GM23338 (cell line): ENCODE measurements at regions not wholly inside any gene's neighbourhood (a gene's known extent, or its start where the extent isn't known, plus 50 kb on each side); places are given as distances from the start of the nearest gene placed in this dataset.

Source experiments
- ATAC-seq: fragments of 200-7000 bp; cut with Tn5 transposase; 3 replicates; pipeline ENCODE4 v1.9.1; 2020
- DNase-seq: peaks from one replicate; pipeline ENCODE4 v3.0.0-alpha.2; 2015; ENCODE audit warnings: low spot score
- H2AFZ ChIP-seq: fragments of 200-600 bp; sonication (generic); 2 replicates; pipeline ENCODE4 v1.8.0; 2016; ENCODE audit warnings: antibody characterized with exemption, mild to moderate bottlenecking, moderate library complexity
- H3F3A ChIP-seq: fragments of 200-600 bp; sonication (generic); replicated peaks from 2 replicates; pipeline ENCODE4 v1.8.0; 2017; ENCODE audit warnings: antibody characterized with exemption, mixed run types, low read depth
- H3K27ac ChIP-seq: fragments of 200-600 bp; sonication (generic); 2 replicates; pipeline ENCODE4 v1.6.1; 2016; ENCODE audit warnings: low read depth
- H3K27me3 ChIP-seq: fragments of 200-600 bp; sonication (generic); 2 replicates; pipeline ENCODE4 v1.8.0; 2016; ENCODE audit warnings: mild to moderate bottlenecking, mixed run types, moderate library complexity; ENCODE audit not compliant: insufficient read depth
- H3K36me3 ChIP-seq: fragments of 200-600 bp; sonication (generic); 2 replicates; pipeline ENCODE4 v1.8.0; 2016; ENCODE audit warnings: mild to moderate bottlenecking; ENCODE audit not compliant: insufficient read depth
- H3K4me1 ChIP-seq: fragments of 200-600 bp; sonication (generic); 2 replicates; pipeline ENCODE4 v1.8.0; 2016; ENCODE audit warnings: mild to moderate bottlenecking, moderate library complexity; ENCODE audit not compliant: insufficient read depth
- H3K4me2 ChIP-seq: fragments of 200-600 bp; sonication (generic); 2 replicates; pipeline ENCODE4 v1.7.1; 2017; ENCODE audit warnings: mixed run types
- H3K4me3 ChIP-seq: fragments of 200-600 bp; sonication (generic); 2 replicates; pipeline ENCODE4 v1.6.1; 2016; ENCODE audit warnings: mixed run types
- H3K79me2 ChIP-seq: fragments of 200-600 bp; sonication (generic); replicated peaks from 2 replicates; pipeline ENCODE4 v1.8.0; 2017; ENCODE audit warnings: mild to moderate bottlenecking; ENCODE audit not compliant: insufficient read depth
- H3K9me2 ChIP-seq: fragments of 200-600 bp; sonication (generic); 2 replicates; pipeline ENCODE4 v1.8.0; 2017; ENCODE audit not compliant: insufficient read depth
- H4K20me1 ChIP-seq: fragments of 200-600 bp; sonication (generic); replicated peaks from 2 replicates; pipeline ENCODE4 v1.8.0; 2017; ENCODE audit warnings: mild to moderate bottlenecking; ENCODE audit not compliant: insufficient read depth
- H3K27ac Mint-ChIP-seq: 2 replicates; pipeline ENCODE4 v1.8.0; 2020; ENCODE audit warnings: inconsistent platforms, mild to moderate bottlenecking, moderate library complexity, mixed read lengths
- H3K27me3 Mint-ChIP-seq: 3 replicates; pipeline ENCODE4 v1.8.0; 2022; ENCODE audit warnings: low read depth, mild to moderate bottlenecking, moderate library complexity, mixed read lengths, inconsistent platforms; ENCODE audit not compliant: insufficient read depth, poor library complexity
- H3K36me3 Mint-ChIP-seq: 3 replicates; pipeline ENCODE4 v1.8.0; 2021; ENCODE audit warnings: low read depth, mild to moderate bottlenecking, inconsistent platforms, moderate library complexity, mixed read lengths
- H3K4me1 Mint-ChIP-seq: 3 replicates; pipeline ENCODE4 v1.8.0; 2020; ENCODE audit warnings: mild to moderate bottlenecking, inconsistent platforms, mixed read lengths
- H3K4me3 Mint-ChIP-seq: 3 replicates; pipeline ENCODE4 v1.8.0; 2021; ENCODE audit warnings: moderate library complexity, mild to moderate bottlenecking, inconsistent platforms, mixed read lengths
- H3K9me3 Mint-ChIP-seq: 3 replicates; pipeline ENCODE4 v1.8.0; 2020; ENCODE audit warnings: moderate library complexity, mild to moderate bottlenecking, inconsistent platforms, mixed read lengths
- CREB1 ChIP-seq: fragments of 250-450 bp; sonication (Bioruptor Pico); IDR thresholded peaks from 2 replicates; pipeline ENCODE4 v1.5.0; 2020; ENCODE audit warnings: low read depth, mild to moderate bottlenecking, moderate library complexity
- ETS1 ChIP-seq: IDR thresholded peaks from 2 replicates; pipeline ENCODE4 v1.6.1; 2016; ENCODE audit warnings: antibody characterized with exemption
- EZH2phosphoT487 ChIP-seq: fragments of 200-600 bp; sonication (generic); IDR thresholded peaks from one replicate; pipeline ENCODE4 v1.8.1; 2018; ENCODE audit warnings: antibody characterized with exemption; ENCODE audit not compliant: unreplicated experiment
- JUNB ChIP-seq: IDR thresholded peaks from one replicate; pipeline ENCODE4 v1.6.1; 2016; ENCODE audit warnings: antibody characterized with exemption; ENCODE audit not compliant: unreplicated experiment
- NANOG ChIP-seq: IDR thresholded peaks from 2 replicates; pipeline ENCODE4 v1.6.1; 2016; ENCODE audit warnings: antibody characterized with exemption, borderline replicate concordance
- POLR2AphosphoS5 ChIP-seq: IDR thresholded peaks from 2 replicates; pipeline ENCODE4 v1.6.1; 2016; ENCODE audit warnings: antibody characterized with exemption, low read depth
- ZNF114 ChIP-seq: fragments of 250-450 bp; sonication (Bioruptor Pico); IDR thresholded peaks from 2 replicates; pipeline ENCODE4 v1.5.0; 2020; ENCODE audit warnings: mild to moderate bottlenecking, moderate library complexity
- ZNF331 ChIP-seq: fragments of 250-450 bp; sonication (Bioruptor Pico); IDR thresholded peaks from 2 replicates; pipeline ENCODE4 v1.5.0; 2020; ENCODE audit warnings: low read depth, mild to moderate bottlenecking, moderate library complexity
- TF ChIP-seq, protein P1 (sequence below): fragments of 250-450 bp; sonication (Bioruptor Pico); IDR thresholded peaks from 2 replicates; pipeline ENCODE4 v1.5.0; 2020; ENCODE audit warnings: mild to moderate bottlenecking, moderate library complexity
- TF ChIP-seq, protein P2 (sequence below), 2 experiments: fragments of 200-600 bp in 1 of 2; sonication (generic) in 1 of 2; conservative IDR thresholded peaks; 2 replicates each; pipeline versions ENCODE4 v1.5.1 to v1.6.1; 2016 to 2017; ENCODE audit warnings: antibody characterized with exemption in 2 of 2, low read depth in 2 of 2, mild to moderate bottlenecking in 2 of 2, moderate library complexity in 1 of 2

DNA sequence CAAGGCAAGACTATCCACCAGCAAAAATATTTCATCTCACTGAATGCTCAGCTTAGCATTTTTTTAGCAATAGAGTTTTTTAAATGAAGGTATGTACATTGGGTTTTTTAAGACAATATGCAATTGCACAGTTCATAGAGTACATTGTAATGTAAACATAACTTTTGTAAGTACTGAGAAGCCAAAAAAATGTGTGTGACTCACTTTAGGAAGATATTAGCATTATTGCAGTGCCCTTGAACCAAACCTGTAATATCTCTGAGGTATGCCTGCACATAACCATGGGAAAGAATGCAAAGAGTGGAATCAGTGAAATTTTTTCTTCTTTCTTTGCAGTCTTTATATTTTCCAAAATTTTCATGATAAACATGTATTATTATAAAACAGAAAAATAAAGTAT, 1533.3 kb upstream of the WWC1 start (continued):
- TF ChIP-seq, protein P1, sequence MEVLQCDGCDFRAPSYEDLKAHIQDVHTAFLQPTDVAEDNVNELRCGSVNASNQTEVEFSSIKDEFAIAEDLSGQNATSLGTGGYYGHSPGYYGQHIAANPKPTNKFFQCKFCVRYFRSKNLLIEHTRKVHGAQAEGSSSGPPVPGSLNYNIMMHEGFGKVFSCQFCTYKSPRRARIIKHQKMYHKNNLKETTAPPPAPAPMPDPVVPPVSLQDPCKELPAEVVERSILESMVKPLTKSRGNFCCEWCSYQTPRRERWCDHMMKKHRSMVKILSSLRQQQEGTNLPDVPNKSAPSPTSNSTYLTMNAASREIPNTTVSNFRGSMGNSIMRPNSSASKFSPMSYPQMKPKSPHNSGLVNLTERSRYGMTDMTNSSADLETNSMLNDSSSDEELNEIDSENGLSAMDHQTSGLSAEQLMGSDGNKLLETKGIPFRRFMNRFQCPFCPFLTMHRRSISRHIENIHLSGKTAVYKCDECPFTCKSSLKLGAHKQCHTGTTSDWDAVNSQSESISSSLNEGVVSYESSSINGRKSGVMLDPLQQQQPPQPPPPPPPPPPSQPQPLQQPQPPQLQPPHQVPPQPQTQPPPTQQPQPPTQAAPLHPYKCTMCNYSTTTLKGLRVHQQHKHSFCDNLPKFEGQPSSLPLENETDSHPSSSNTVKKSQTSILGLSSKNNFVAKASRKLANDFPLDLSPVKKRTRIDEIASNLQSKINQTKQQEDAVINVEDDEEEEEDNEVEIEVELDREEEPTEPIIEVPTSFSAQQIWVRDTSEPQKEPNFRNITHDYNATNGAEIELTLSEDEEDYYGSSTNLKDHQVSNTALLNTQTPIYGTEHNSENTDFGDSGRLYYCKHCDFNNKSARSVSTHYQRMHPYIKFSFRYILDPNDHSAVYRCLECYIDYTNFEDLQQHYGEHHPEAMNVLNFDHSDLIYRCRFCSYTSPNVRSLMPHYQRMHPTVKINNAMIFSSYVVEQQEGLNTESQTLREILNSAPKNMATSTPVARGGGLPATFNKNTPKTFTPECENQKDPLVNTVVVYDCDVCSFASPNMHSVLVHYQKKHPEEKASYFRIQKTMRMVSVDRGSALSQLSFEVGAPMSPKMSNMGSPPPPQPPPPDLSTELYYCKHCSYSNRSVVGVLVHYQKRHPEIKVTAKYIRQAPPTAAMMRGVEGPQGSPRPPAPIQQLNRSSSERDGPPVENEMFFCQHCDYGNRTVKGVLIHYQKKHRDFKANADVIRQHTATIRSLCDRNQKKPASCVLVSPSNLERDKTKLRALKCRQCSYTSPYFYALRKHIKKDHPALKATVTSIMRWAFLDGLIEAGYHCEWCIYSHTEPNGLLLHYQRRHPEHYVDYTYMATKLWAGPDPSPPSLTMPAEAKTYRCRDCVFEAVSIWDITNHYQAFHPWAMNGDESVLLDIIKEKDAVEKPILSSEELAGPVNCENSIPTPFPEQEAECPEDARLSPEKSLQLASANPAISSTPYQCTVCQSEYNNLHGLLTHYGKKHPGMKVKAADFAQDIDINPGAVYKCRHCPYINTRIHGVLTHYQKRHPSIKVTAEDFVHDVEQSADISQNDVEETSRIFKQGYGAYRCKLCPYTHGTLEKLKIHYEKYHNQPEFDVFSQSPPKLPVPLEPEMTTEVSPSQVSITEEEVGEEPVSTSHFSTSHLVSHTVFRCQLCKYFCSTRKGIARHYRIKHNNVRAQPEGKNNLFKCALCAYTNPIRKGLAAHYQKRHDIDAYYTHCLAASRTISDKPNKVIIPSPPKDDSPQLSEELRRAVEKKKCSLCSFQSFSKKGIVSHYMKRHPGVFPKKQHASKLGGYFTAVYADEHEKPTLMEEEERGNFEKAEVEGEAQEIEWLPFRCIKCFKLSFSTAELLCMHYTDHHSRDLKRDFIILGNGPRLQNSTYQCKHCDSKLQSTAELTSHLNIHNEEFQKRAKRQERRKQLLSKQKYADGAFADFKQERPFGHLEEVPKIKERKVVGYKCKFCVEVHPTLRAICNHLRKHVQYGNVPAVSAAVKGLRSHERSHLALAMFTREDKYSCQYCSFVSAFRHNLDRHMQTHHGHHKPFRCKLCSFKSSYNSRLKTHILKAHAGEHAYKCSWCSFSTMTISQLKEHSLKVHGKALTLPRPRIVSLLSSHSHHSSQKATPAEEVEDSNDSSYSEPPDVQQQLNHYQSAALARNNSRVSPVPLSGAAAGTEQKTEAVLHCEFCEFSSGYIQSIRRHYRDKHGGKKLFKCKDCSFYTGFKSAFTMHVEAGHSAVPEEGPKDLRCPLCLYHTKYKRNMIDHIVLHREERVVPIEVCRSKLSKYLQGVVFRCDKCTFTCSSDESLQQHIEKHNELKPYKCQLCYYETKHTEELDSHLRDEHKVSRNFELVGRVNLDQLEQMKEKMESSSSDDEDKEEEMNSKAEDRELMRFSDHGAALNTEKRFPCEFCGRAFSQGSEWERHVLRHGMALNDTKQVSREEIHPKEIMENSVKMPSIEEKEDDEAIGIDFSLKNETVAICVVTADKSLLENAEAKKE (CRISPR knock-in tag) = no peak

- Histone ChIP-seq H3F3A (no peaks in the 10 kb centered on the region), H3K79me2 (no peaks in the 10 kb centered on the region), H2AFZ (peak overlapping the region; percentile 75; the same call in 1 of the 2 replicates), H3K36me3 (no peaks in the 10 kb centered on the region), H3K4me3 (no peak overlapping the region), H4K20me1 (no peaks in the 10 kb centered on the region; the same call in 1 of the 2 replicates), H3K27ac (no peak overlapping the region), H3K9me2 (no peaks in the 10 kb centered on the region), H3K4me1 (peaks cover 3% of the 10 kb centered on the region; the same call in 1 of the 2 replicates), H3K27me3 (no peaks in the 10 kb centered on the region), H3K4me2 (no peak overlapping the region)
- TF ChIP-seq NANOG (no peak), CREB1 (CRISPR knock-in tag) (no peak), EZH2phosphoT487 (no peak), JUNB (no peak), ZNF114 (CRISPR knock-in tag) (no peak), ETS1 (no peak), ZNF331 (CRISPR knock-in tag) (no peak), POLR2AphosphoS5 (no peak)
- TF ChIP-seq, protein P2, sequence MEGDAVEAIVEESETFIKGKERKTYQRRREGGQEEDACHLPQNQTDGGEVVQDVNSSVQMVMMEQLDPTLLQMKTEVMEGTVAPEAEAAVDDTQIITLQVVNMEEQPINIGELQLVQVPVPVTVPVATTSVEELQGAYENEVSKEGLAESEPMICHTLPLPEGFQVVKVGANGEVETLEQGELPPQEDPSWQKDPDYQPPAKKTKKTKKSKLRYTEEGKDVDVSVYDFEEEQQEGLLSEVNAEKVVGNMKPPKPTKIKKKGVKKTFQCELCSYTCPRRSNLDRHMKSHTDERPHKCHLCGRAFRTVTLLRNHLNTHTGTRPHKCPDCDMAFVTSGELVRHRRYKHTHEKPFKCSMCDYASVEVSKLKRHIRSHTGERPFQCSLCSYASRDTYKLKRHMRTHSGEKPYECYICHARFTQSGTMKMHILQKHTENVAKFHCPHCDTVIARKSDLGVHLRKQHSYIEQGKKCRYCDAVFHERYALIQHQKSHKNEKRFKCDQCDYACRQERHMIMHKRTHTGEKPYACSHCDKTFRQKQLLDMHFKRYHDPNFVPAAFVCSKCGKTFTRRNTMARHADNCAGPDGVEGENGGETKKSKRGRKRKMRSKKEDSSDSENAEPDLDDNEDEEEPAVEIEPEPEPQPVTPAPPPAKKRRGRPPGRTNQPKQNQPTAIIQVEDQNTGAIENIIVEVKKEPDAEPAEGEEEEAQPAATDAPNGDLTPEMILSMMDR (conservative IDR thresholded peaks at IDR 0.05; ENCODE audit: low read depth in 2 of 2) = no peak
- H3K27ac Mint-ChIP-seq = no peak overlapping the region; the same call in 1 of the 2 replicates
- H3K9me3 Mint-ChIP-seq = peaks cover 18% of the 10 kb centered on the region
- no peak for DNase-seq
- peaks cover 20% of the 10 kb centered on the region; the same call in 2 of the 3 replicates for H3K36me3 Mint-ChIP-seq
- ATAC-seq = no peak
- no peaks in the 10 kb centered on the region for H3K27me3 Mint-ChIP-seq
- peaks cover 18% of the 10 kb centered on the region; the same call in 2 of the 3 replicates for H3K4me1 Mint-ChIP-seq
- no peak overlapping the region for H3K4me3 Mint-ChIP-seq
Observed at GRCh38 chr5:166767858-166768257, 1523.6 kb upstream of the WWC1 start.
